NCI-H146 treated with DMSO at 0.1 percent for 48 hours (cell line): ENCODE measurements at regions not wholly inside any gene's neighbourhood (a gene's known extent, or its start where the extent isn't known, plus 50 kb on each side); places are given as distances from the start of the nearest gene placed in this dataset.
"Not testable (repeated sequence)": the region's sequence is repeated elsewhere in the genome, so short reads cannot be mapped to it uniquely, and the experiment has no call there.

Experiments used
- DNase-seq: peaks from one replicate; lab custom pipeline; 2025; ENCODE audit not compliant: unreplicated experiment; lab: John Stamatoyannopoulos, UW

GRCh38 chr1:79777481-79778219, 771.1 kb upstream of the ADGRL4 start:
- no peak for DNase-seq

DNA sequence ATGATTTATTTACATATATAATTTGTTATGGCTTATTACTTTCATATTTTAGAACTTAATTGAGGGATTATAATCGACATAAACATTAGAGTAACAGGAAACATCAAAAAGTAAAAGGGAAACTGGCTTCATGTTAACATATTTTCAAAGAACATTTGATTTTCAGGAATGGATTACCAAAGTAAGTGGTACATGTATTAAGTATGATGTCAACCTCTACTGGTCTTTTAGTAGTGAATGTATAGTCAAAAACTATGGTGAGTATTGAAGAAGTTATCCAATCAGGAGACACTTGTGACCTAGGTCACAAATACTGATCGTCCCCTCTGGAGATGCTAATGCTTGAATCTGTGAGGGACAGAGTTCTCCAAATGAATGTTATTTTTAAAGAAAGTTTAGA, 768.9 kb upstream of the ADGRL4 start:
- no peak for DNase-seq

GRCh38 chr1:79773385-79773784, 766.9 kb upstream of the ADGRL4 start:
- no peak for DNase-seq

DNA sequence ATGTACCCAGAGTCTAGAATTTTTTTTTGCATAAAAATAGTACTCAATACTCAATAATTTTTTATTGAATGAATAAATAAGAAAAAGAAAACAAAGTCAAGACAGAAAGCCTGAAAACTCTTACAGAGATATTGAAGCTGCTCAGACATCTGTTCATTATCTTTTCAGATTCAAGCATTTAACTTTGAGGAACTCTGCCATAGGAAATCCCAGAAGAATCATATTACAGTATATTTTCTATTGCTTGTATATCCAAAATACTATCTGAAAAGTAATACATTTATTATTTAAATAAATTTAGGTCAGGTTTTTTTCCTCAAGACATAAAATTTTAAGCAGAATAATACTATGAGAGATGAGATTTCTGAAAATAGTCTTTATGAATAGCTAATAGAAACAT, 755.9 kb upstream of the ADGRL4 start:
- no peak for DNase-seq

DNA sequence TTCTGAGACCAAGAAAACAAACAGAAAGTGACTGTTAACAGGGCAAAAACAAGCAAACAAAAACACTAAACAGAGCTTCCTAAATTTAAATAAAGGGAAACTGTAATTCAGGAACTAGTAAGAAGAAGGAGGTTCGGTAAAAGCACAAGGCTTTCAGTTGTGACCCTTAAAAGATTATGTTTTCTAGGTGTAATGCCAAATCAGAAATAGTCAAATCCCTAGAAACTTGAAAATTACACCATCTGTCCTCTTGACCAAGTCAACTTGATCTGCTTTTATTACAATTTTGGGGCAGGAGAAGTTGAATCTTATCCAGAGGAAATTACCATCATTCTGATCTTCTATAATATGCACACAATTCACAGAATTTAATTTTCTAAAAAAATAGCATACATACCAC, 754.0 kb upstream of the ADGRL4 start:
- DNase-seq = no peak

DNA sequence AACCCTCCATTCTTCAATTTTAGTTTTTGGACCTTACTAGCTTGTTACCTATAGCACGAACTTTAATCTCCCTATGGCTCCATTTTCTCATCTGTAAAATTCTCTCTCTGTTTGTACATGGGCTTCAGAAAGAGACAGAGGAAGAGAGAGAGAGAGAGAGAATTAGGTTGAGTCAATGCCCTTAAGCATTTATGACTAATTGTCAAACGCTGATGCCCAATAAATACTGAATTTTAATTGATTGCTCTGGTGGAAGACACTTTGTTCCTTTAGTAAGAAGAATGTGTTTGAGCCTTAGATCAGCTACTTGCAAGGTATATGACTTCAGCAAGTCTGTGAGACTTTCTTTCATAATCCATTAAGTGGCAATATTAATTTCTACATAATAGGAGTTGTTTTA, 743.1 kb upstream of the ADGRL4 start:
- no peak for DNase-seq

- no peak for DNase-seq
Measured at GRCh38 chr1:79745929-79746328, 739.4 kb upstream of the ADGRL4 start.

DNA sequence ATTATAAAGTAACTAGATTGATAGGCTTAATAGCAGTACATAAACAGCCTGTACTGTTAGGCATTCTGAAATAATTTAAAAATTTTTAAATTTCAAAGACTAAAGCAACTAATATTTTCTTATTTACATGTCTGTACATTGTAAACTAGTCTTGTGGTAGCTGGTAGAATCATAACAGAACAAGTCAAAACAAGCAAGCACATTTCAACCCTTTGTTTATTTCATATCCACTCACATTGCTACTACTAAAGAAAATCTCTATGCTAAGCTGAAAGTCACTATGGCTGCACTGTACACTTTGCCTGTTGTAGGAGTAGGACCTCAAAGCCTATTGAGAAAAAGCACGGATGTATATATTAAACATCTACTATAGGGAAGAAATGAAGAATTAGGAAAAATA, 738.2 kb upstream of the ADGRL4 start:
- no peak for DNase-seq

DNA sequence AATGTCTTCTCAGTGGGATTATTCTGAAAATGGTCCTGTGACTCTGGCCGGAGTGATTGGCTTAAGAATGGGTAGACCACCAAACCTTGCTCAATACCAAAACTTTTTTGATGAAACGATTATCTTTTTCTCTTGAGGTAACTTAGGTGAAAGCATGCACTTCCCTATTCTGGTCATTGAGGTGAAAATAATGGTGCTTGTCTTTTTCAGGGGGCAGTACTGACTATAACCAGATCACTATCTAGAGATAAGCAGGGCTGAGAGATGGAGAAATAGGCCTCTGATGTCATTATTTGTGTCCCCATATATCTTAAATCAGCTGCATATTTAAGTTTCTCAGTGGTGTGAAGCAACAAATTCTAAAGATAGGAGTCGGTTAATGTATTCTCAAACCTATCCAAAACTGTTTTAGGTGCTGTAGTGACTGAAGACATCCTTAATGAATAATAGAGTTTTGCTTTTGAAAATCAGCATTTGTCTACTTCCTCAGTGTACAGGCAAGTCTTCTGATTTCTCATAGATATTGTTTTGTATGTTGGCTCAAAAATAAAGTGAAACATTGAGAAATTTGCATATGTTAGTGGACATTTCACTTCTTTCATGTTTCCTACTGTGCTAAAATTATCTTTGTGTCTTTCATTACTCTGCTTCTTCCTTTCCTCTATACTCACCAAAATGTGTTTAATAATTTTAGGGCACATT, 735.3 kb upstream of the ADGRL4 start:
- no peak for DNase-seq

- DNase-seq = no peak
Measured at GRCh38 chr1:79738101-79738500, 731.6 kb upstream of the ADGRL4 start.

GRCh38 chr1:79737193-79737592, 730.7 kb upstream of the ADGRL4 start:
- no peak for DNase-seq

GRCh38 chr1:79732950-79733349, 726.4 kb upstream of the ADGRL4 start:
- DNase-seq = no peak

GRCh38 chr1:79726911-79727310, 720.4 kb upstream of the ADGRL4 start:
- DNase-seq = no peak

- no peak for DNase-seq
Measured at GRCh38 chr1:79726321-79726720, 719.8 kb upstream of the ADGRL4 start.

DNA sequence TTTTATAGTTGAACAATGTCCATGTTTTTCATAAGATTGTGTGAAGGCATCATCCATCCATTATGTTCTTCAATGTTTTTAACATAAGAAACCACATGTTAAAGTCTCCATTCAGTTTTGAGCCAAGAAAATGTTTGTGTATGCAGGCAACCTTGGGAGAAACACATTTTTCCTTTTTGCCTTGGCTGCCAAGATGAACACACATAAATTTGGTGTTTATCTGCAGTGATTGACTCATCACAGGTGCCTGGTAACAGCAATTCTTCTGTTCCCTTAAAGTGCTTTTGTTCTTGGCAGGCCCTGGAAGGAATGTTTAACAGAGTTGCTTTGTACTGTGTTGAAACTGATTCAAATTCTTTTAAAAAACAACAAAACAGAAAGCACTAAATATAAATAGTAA, 709.9 kb upstream of the ADGRL4 start:
- DNase-seq = no peak

- DNase-seq = no peak
Measured at GRCh38 chr1:79714664-79715063, 708.1 kb upstream of the ADGRL4 start.

GRCh38 chr1:79711001-79711431, 704.5 kb upstream of the ADGRL4 start:
- no peak for DNase-seq

GRCh38 chr1:79708646-79709265, 702.2 kb upstream of the ADGRL4 start:
- no peak for DNase-seq

GRCh38 chr1:79705218-79705617, 698.7 kb upstream of the ADGRL4 start:
- DNase-seq = no peak

DNA sequence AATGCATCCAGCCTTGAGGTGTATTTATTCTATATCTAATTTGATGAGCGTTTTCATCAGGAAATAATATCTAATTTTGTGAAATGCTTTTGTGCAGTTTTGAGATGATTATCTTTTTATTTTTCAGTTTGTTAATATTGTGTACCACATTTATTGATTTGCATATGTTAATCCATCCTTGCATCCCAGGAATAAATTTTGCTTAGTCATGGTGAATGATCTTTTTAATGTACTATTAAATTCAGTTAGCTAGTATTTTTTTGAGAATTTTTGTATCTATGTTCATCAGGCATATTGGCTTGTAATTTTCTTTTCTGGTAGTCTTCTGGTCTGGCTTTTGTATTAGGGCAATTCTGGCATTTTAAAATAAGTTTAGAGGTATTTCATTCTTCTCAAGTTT, 697.5 kb upstream of the ADGRL4 start:
- no peak for DNase-seq

DNA sequence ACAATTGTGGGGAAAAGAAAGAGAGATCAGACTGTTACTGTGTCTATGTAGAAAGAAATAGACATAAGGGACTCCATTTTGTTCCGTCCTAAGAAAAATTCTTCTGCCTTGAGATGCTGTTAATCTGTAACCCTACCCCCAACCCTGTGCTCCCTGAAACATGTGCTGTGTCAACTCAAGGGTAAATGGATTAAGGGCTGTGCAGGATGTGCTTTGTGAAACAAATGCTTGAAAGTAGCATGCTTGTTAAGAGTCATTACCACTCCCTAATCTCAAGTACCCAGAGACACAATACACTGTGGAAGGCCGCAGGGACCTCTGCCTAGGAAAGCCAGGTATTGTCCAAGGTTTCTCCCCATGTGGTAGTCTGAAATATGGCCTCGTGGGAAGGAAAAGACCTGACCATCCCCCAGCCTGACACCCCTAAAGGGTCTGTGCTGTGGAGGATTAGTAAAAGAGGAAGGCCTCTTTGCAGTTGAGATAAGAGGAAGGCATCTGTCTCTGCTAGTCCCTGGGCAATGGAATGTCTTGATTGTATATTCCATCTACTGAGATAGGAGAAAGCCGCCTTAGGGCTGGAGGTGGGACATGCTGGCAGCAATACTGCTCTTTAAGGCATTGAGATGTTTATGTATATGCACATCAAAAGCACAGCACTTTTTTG, 695.9 kb upstream of the ADGRL4 start:
- DNase-seq = not testable (repeated sequence)

- DNase-seq = no peak
Measured at GRCh38 chr1:79695138-79695537, 688.6 kb upstream of the ADGRL4 start.
